Neural progenitor cell (in vitro differentiated cells): ENCODE measurements at regions not wholly inside any gene's neighbourhood (a gene's known extent, or its start where the extent isn't known, plus 50 kb on each side); places are given as distances from the start of the nearest gene placed in this dataset.

Experiments used
- DNase-seq: peaks from one replicate; pipeline ENCODE4 v3.0.0-alpha.2; 2016; ENCODE audit warnings: low spot score
- H2AFZ ChIP-seq: fragments of 200-600 bp; sonication (generic); replicated peaks from 2 replicates; pipeline ENCODE4 v1.6.1; 2016; ENCODE audit warnings: antibody characterized with exemption
- H3F3A ChIP-seq: fragments of 200-600 bp; sonication (generic); 2 replicates; pipeline ENCODE4 v1.6.1; 2016; ENCODE audit warnings: antibody characterized with exemption, low read depth
- H3K27ac ChIP-seq: fragments of 200-600 bp; sonication (generic); 2 replicates; pipeline ENCODE4 v1.5.1; 2016; ENCODE audit warnings: mild to moderate bottlenecking
- H3K27me3 ChIP-seq: fragments of 200-600 bp; sonication (generic); 2 replicates; pipeline ENCODE4 v1.6.1; 2016; ENCODE audit warnings: mild to moderate bottlenecking, moderate library complexity
- H3K36me3 ChIP-seq: fragments of 200-600 bp; sonication (generic); 2 replicates; pipeline ENCODE4 v1.5.1; 2016
- H3K4me1 ChIP-seq: fragments of 200-600 bp; sonication (generic); 2 replicates; pipeline ENCODE4 v1.6.1; 2016; ENCODE audit warnings: mixed run types
- H3K4me2 ChIP-seq: fragments of 200-600 bp; sonication (generic); 2 replicates; pipeline ENCODE4 v1.6.1; 2016
- H3K4me3 ChIP-seq: fragments of 200-600 bp; sonication (generic); 2 replicates; pipeline ENCODE4 v1.5.1; 2016
- H3K79me2 ChIP-seq: fragments of 200-600 bp; sonication (generic); 2 replicates; pipeline ENCODE4 v1.6.1; 2016; ENCODE audit warnings: low read depth
- H3K9ac ChIP-seq: fragments of 200-600 bp; sonication (generic); 2 replicates; pipeline ENCODE4 v1.6.1; 2016
- H3K9me3 ChIP-seq: fragments of 200-600 bp; sonication (generic); 2 replicates; pipeline ENCODE4 v1.5.1; 2016; ENCODE audit warnings: low read depth
- H4K20me1 ChIP-seq: fragments of 200-600 bp; sonication (generic); 2 replicates; pipeline ENCODE4 v1.6.1; 2016; ENCODE audit warnings: low read depth
- H3K27ac Mint-ChIP-seq: 3 replicates; pipeline ENCODE4 v1.8.0; 2021; ENCODE audit warnings: mixed read lengths
- H3K27me3 Mint-ChIP-seq: 2 replicates; pipeline ENCODE4 v1.8.0; 2022; ENCODE audit warnings: low read depth, mild to moderate bottlenecking, inconsistent platforms, moderate library complexity, mixed read lengths; ENCODE audit not compliant: insufficient read depth
- H3K36me3 Mint-ChIP-seq: 3 replicates; pipeline ENCODE4 v1.8.0; 2021; ENCODE audit warnings: mixed read lengths
- H3K4me1 Mint-ChIP-seq: 3 replicates; pipeline ENCODE4 v1.8.0; 2021; ENCODE audit warnings: mixed read lengths
- H3K4me3 Mint-ChIP-seq: 3 replicates; pipeline ENCODE4 v1.8.0; 2021; ENCODE audit warnings: mild to moderate bottlenecking, moderate library complexity, mixed read lengths
- H3K9me3 Mint-ChIP-seq: 3 replicates; pipeline ENCODE4 v1.8.0; 2020; ENCODE audit warnings: mixed read lengths
- EZH2 ChIP-seq: fragments of 200-600 bp; sonication (generic); IDR thresholded peaks from 2 replicates; pipeline ENCODE4 v1.6.1; 2017; ENCODE audit warnings: antibody characterized with exemption, mild to moderate bottlenecking, moderate library complexity
- EZH2phosphoT487 ChIP-seq: fragments of 200-600 bp; sonication (generic); IDR thresholded peaks from 2 replicates; pipeline ENCODE4 v1.6.1; 2017; ENCODE audit warnings: antibody characterized with exemption
- TF ChIP-seq, protein P1 (sequence below): fragments of 200-600 bp; sonication (generic); IDR thresholded peaks from 2 replicates; pipeline ENCODE4 v1.5.1; 2017; ENCODE audit warnings: antibody characterized with exemption, mild to moderate bottlenecking

DNA sequence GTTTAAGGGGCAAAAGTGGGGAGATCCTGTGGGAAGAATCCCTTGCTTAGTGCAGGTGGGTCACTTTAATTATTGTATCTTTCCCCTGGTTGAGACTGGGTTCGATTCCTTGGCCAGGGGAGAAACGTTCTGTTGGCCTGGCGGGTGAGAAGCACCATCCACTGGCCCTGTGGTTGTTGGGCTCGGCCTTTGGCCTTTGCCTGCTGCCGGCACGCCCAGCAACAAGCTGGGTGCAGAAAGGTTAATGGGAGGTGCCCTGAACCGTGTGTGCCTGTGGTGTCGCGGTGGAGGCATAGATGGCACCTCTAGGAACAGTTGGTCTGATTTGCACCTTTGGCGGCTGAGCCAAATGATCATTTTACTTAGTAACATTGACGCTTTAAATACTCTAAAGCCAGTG lies 363.6 kb upstream of the CNTNAP2 start:
- Histone ChIP-seq H3K4me3 (no peak overlapping the region), H4K20me1 (no peaks in the 10 kb centered on the region), H3K27ac (no peak overlapping the region), H3K9ac (no peak overlapping the region), H3F3A (no peaks in the 10 kb centered on the region), H3K27me3 (no peaks in the 10 kb centered on the region), H3K9me3 (no peaks in the 10 kb centered on the region), H3K36me3 (no peaks in the 10 kb centered on the region), H3K4me2 (no peak overlapping the region), H3K79me2 (no peaks in the 10 kb centered on the region), H2AFZ (no peak overlapping the region), H3K4me1 (no peaks in the 10 kb centered on the region)
- no peaks in the 10 kb centered on the region for H3K36me3 Mint-ChIP-seq
- no peak overlapping the region for H3K27ac Mint-ChIP-seq
- TF ChIP-seq EZH2phosphoT487, result no peak
- TF ChIP-seq EZH2, result no peak
- TF ChIP-seq, protein P1, sequence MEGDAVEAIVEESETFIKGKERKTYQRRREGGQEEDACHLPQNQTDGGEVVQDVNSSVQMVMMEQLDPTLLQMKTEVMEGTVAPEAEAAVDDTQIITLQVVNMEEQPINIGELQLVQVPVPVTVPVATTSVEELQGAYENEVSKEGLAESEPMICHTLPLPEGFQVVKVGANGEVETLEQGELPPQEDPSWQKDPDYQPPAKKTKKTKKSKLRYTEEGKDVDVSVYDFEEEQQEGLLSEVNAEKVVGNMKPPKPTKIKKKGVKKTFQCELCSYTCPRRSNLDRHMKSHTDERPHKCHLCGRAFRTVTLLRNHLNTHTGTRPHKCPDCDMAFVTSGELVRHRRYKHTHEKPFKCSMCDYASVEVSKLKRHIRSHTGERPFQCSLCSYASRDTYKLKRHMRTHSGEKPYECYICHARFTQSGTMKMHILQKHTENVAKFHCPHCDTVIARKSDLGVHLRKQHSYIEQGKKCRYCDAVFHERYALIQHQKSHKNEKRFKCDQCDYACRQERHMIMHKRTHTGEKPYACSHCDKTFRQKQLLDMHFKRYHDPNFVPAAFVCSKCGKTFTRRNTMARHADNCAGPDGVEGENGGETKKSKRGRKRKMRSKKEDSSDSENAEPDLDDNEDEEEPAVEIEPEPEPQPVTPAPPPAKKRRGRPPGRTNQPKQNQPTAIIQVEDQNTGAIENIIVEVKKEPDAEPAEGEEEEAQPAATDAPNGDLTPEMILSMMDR, result no peak
- H3K4me1 Mint-ChIP-seq, result no peaks in the 10 kb centered on the region
- DNase-seq, result no peak
- no peak overlapping the region for H3K4me3 Mint-ChIP-seq
- no peaks in the 10 kb centered on the region for H3K9me3 Mint-ChIP-seq
- H3K27me3 Mint-ChIP-seq, result no peaks in the 10 kb centered on the region

DNA sequence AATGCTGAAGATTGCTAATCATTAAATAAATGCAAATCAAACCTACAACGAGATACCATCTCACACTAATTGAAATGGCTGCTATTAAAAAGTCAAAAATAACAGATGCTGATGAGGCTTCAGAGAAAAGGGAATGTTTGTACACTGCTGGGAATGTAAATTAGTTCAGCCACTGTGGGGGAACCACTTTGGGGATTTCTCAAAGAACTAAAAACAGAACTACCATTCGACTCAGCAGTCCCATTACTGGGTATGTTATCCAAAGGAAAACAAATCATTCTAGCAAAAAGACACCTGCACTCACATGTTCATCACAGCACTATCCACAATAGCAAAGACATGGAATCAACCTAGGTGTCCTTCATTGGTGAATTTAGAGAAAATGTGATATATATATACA lies 379.0 kb upstream of the CNTNAP2 start:
- no peaks in the 10 kb centered on the region for H3K27me3 Mint-ChIP-seq
- no peak overlapping the region for H3K4me3 ChIP-seq
- H4K20me1 ChIP-seq, result no peaks in the 10 kb centered on the region
- no peak overlapping the region for H3K4me2 ChIP-seq
- H3F3A ChIP-seq, result no peaks in the 10 kb centered on the region
- H3K4me3 Mint-ChIP-seq, result no peak overlapping the region
- no peaks in the 10 kb centered on the region for H3K9me3 ChIP-seq
- no peak for TF ChIP-seq EZH2phosphoT487
- TF ChIP-seq EZH2, result no peak
- TF ChIP-seq, protein P1, result no peak
- H3K36me3 Mint-ChIP-seq, result no peaks in the 10 kb centered on the region
- no peak for DNase-seq
- H2AFZ ChIP-seq, result no peak overlapping the region
- no peak overlapping the region for H3K27ac Mint-ChIP-seq
- H3K4me1 ChIP-seq, result no peaks in the 10 kb centered on the region
- H3K27me3 ChIP-seq, result no peaks in the 10 kb centered on the region
- H3K4me1 Mint-ChIP-seq, result no peaks in the 10 kb centered on the region
- H3K36me3 ChIP-seq, result no peaks in the 10 kb centered on the region
- no peaks in the 10 kb centered on the region for H3K9me3 Mint-ChIP-seq
- no peak overlapping the region for H3K27ac ChIP-seq
- H3K79me2 ChIP-seq, result no peaks in the 10 kb centered on the region
- H3K9ac ChIP-seq, result no peak overlapping the region

DNA sequence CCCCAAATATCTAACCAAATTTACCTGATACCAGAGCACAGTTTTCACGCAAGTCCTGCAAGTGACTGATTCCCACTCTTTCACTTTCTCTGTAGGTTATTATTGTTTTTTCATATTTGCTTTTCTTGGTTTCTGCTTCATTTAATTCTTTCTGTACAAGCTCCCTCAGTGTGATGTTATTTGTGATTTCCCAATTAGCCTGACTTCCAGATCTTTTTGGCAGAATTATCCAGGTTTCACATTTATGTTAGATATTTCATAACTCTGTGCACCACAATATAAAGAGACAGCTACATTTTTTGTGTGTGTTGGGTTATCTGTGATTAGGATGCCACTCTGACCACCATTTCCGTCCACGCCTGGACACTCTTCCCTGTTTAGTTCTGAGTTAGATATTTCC lies 381.5 kb upstream of the CNTNAP2 start:
- no peak overlapping the region for H3K27ac ChIP-seq
- no peak overlapping the region for H3K9ac ChIP-seq
- H3K4me1 Mint-ChIP-seq, result no peaks in the 10 kb centered on the region
- H3K27me3 ChIP-seq, result no peaks in the 10 kb centered on the region
- H2AFZ ChIP-seq, result no peak overlapping the region
- no peak overlapping the region for H3K4me3 Mint-ChIP-seq
- no peaks in the 10 kb centered on the region for H4K20me1 ChIP-seq
- H3K4me3 ChIP-seq, result no peak overlapping the region
- H3K79me2 ChIP-seq, result no peaks in the 10 kb centered on the region
- no peaks in the 10 kb centered on the region for H3K9me3 Mint-ChIP-seq
- no peaks in the 10 kb centered on the region for H3K27me3 Mint-ChIP-seq
- no peaks in the 10 kb centered on the region for H3K36me3 ChIP-seq
- no peaks in the 10 kb centered on the region for H3K9me3 ChIP-seq
- no peak for DNase-seq
- H3K4me2 ChIP-seq, result no peak overlapping the region
- no peaks in the 10 kb centered on the region for H3F3A ChIP-seq
- H3K4me1 ChIP-seq, result no peaks in the 10 kb centered on the region
- H3K27ac Mint-ChIP-seq, result no peak overlapping the region
- TF ChIP-seq, protein P1, result no peak
- TF ChIP-seq EZH2 (no peak), EZH2phosphoT487 (no peak)
- no peaks in the 10 kb centered on the region for H3K36me3 Mint-ChIP-seq

DNA sequence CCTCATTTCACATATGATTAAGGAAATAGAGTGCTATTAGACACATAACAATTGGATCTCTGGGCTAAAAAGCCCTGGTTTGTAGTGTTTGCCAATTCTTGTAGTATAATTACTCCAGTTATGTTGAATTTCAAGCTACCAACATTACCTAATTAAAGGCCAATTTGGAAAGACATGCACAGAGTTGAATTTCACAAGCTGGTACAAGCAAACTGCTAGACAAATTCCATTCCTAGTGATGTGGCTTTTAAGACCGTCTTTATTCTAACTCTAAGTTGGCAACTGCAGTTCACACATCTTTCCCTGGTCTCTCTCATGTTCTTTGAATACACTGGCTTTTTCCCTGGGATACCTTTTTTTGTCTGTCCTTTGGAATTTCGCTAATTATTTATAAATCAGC lies 384.1 kb upstream of the CNTNAP2 start:
- Histone ChIP-seq H3K27ac (no peak overlapping the region), H3K9me3 (no peaks in the 10 kb centered on the region), H3K36me3 (no peaks in the 10 kb centered on the region), H3F3A (no peaks in the 10 kb centered on the region), H3K27me3 (no peaks in the 10 kb centered on the region), H4K20me1 (no peaks in the 10 kb centered on the region), H2AFZ (peak overlapping the region; percentile 72), H3K4me2 (no peak overlapping the region), H3K4me1 (no peaks in the 10 kb centered on the region), H3K4me3 (no peak overlapping the region), H3K9ac (no peak overlapping the region), H3K79me2 (no peaks in the 10 kb centered on the region)
- H3K4me3 Mint-ChIP-seq, result no peak overlapping the region
- no peak overlapping the region for H3K27ac Mint-ChIP-seq
- no peaks in the 10 kb centered on the region for H3K36me3 Mint-ChIP-seq
- H3K4me1 Mint-ChIP-seq, result no peaks in the 10 kb centered on the region
- DNase-seq, result no peak
- no peaks in the 10 kb centered on the region for H3K27me3 Mint-ChIP-seq
- no peaks in the 10 kb centered on the region for H3K9me3 Mint-ChIP-seq
- TF ChIP-seq EZH2 (no peak), EZH2phosphoT487 (no peak)
- TF ChIP-seq, protein P1, result no peak
